IMR-90 (cell line): ENCODE measurements at regions not wholly inside any gene's neighbourhood (a gene's known extent, or its start where the extent isn't known, plus 50 kb on each side); places are given as distances from the start of the nearest gene placed in this dataset.

Experiments used
- ATAC-seq: fragments of 200-7000 bp; cut with Tn5 transposase; 2 replicates; pipeline ENCODE4 v1.9.1; 2020; ENCODE audit warnings: low read depth, mild to moderate bottlenecking, moderate library complexity
- BruUV-seq: library from RNA; stranded (reverse); fragments of 400-500 nt; replicated peaks from 2 replicates; lab custom pipeline; 2021; lab: Mats Ljungman, UMichigan
- CTCF ChIA-PET: fragments of 300-600 bp; formaldehyde crosslinking; extraction: SDS; loops from one replicate; lab custom pipeline; 2021; ENCODE audit warnings: antibody characterized with exemption; lab: Yijun Ruan, JAX
- POLR2A ChIA-PET: fragments of 300-600 bp; sonication (Branson Sonifier 250); formaldehyde crosslinking; loops from one replicate; lab custom pipeline; 2022; ENCODE audit warnings: antibody characterized with exemption; ENCODE audit not compliant: unreplicated experiment; lab: Charles Lee
- DNase-seq: peaks from one replicate; pipeline ENCODE4 v3.0.0; 2013
- H2AFZ ChIP-seq: replicated peaks from 2 replicates; pipeline ENCODE3; 2013; ENCODE audit warnings: low read length, mild to moderate bottlenecking; ENCODE audit not compliant: poor library complexity
- H2AK5ac ChIP-seq: 2 replicates; pipeline ENCODE4 v1.6.1; 2013; ENCODE audit warnings: low read depth, low read length, inconsistent platforms
- H2AK9ac ChIP-seq: replicated peaks from 2 replicates; pipeline ENCODE3; 2013; ENCODE audit warnings: mild to moderate bottlenecking, low read depth, low read length, moderate library complexity; ENCODE audit not compliant: poor library complexity
- H2BK120ac ChIP-seq: 2 replicates; pipeline ENCODE4 v1.6.1; 2013; ENCODE audit warnings: low read depth, low read length, inconsistent platforms
- H2BK15ac ChIP-seq: 3 replicates; pipeline ENCODE4 v1.6.1; 2013; ENCODE audit warnings: low read depth, low read length, inconsistent platforms
- H2BK20ac ChIP-seq: 2 replicates; pipeline ENCODE4 v1.6.1; 2013; ENCODE audit warnings: low read depth, mild to moderate bottlenecking, inconsistent platforms, low read length, moderate library complexity
- H2BK5ac ChIP-seq: 2 replicates; pipeline ENCODE4 v1.6.1; 2013; ENCODE audit warnings: mild to moderate bottlenecking, low read depth, low read length, inconsistent platforms; ENCODE audit not compliant: poor library complexity, severe bottlenecking
- H3K14ac ChIP-seq: replicated peaks from 2 replicates; pipeline ENCODE4 v1.6.1; 2013; ENCODE audit warnings: low read depth, low read length, inconsistent platforms
- H3K18ac ChIP-seq: 2 replicates; pipeline ENCODE4 v1.6.1; 2013; ENCODE audit warnings: low read depth, low read length, control low read depth
- H3K23ac ChIP-seq: 2 replicates; pipeline ENCODE4 v1.6.1; 2013; ENCODE audit warnings: low read depth, low read length, inconsistent platforms
- H3K27ac ChIP-seq: 2 replicates; pipeline ENCODE4 v1.5.1; 2013; ENCODE audit warnings: mild to moderate bottlenecking, control low read depth, low read length; ENCODE audit not compliant: insufficient read depth
- H3K27me3 ChIP-seq: 2 replicates; pipeline ENCODE4 v1.6.1; 2013; ENCODE audit warnings: low read length; ENCODE audit not compliant: control insufficient read depth, insufficient read depth
- H3K36me3 ChIP-seq: 2 replicates; pipeline ENCODE4 v1.6.1; 2013; ENCODE audit warnings: low read length, mixed read lengths; ENCODE audit not compliant: control insufficient read depth, insufficient read depth
- H3K4ac ChIP-seq: 2 replicates; pipeline ENCODE4 v1.6.1; 2013; ENCODE audit warnings: low read depth, low read length, inconsistent platforms
- H3K4me1 ChIP-seq: 2 replicates; pipeline ENCODE4 v1.6.1; 2013; ENCODE audit warnings: low read length, mixed read lengths; ENCODE audit not compliant: control insufficient read depth, insufficient read depth
- H3K4me2 ChIP-seq: 2 replicates; pipeline ENCODE4 v1.6.1; 2013; ENCODE audit warnings: low read depth, mild to moderate bottlenecking, control low read depth, low read length, moderate library complexity
- H3K4me3 ChIP-seq: 2 replicates; pipeline ENCODE4 v1.5.1; 2013; ENCODE audit warnings: low read depth, mild to moderate bottlenecking, control low read depth, low read length, moderate library complexity; ENCODE audit not compliant: insufficient read depth
- H3K56ac ChIP-seq: 2 replicates; pipeline ENCODE4 v1.6.1; 2013; ENCODE audit warnings: low read length, inconsistent platforms; ENCODE audit not compliant: insufficient read depth; ENCODE audit errors: extremely low read depth
- H3K79me1 ChIP-seq, 2 experiments: 2 replicates each; pipeline ENCODE4 v1.6.1; 2013; ENCODE audit warnings: low read length in 2 of 2, inconsistent platforms in 1 of 2, low read depth in 1 of 2
- H3K9ac ChIP-seq: 2 replicates; pipeline ENCODE4 v1.6.1; 2013; ENCODE audit warnings: low read depth, low read length, control low read depth
- H3K9me1 ChIP-seq: 2 replicates; pipeline ENCODE4 v1.6.1; 2013; ENCODE audit warnings: low read length, inconsistent platforms; ENCODE audit not compliant: insufficient read depth
- H3K9me3 ChIP-seq: 2 replicates; pipeline ENCODE4 v1.6.1; 2013; ENCODE audit warnings: low read length; ENCODE audit not compliant: control insufficient read depth, insufficient read depth
- H4K20me1 ChIP-seq: 2 replicates; pipeline ENCODE4 v1.6.1; 2013; ENCODE audit warnings: low read length, inconsistent platforms; ENCODE audit not compliant: insufficient read depth
- H4K5ac ChIP-seq: 2 replicates; pipeline ENCODE4 v1.6.1; 2013; ENCODE audit warnings: mild to moderate bottlenecking, low read depth, low read length, control low read depth
- H4K8ac ChIP-seq, 2 experiments: 2 replicates each; pipeline ENCODE4 v1.6.1; 2013; ENCODE audit warnings: low read depth in 2 of 2, low read length in 2 of 2, control low read depth in 1 of 2, inconsistent platforms in 1 of 2
- H4K91ac ChIP-seq: 2 replicates; pipeline ENCODE4 v1.6.1; 2013; ENCODE audit warnings: low read depth, low read length, inconsistent platforms; ENCODE audit not compliant: insufficient read depth
- BHLHE40 ChIP-seq: fragments of 150-350 bp; IDR thresholded peaks from 2 replicates; pipeline ENCODE4 v1.6.1; 2016; ENCODE audit warnings: mild to moderate bottlenecking, low read depth, low read length
- CEBPB ChIP-seq: IDR thresholded peaks from 2 replicates; pipeline ENCODE4 v1.6.1; 2012; ENCODE audit warnings: low read depth, low read length, improper control_type of control experiment
- CHD1 ChIP-seq: IDR thresholded peaks from 2 replicates; pipeline ENCODE4 v1.6.1; 2012; ENCODE audit warnings: low read depth, low read length, improper control_type of control experiment
- ELK1 ChIP-seq: fragments of 150-350 bp; IDR thresholded peaks from 2 replicates; pipeline ENCODE4 v1.6.1; 2016; ENCODE audit warnings: low read depth, mild to moderate bottlenecking, low read length, moderate library complexity, borderline replicate concordance
- FOS ChIP-seq: fragments of 150-350 bp; IDR thresholded peaks from 2 replicates; pipeline ENCODE4 v1.6.1; 2016; ENCODE audit warnings: low read depth, low read length
- MAFK ChIP-seq: IDR thresholded peaks from 2 replicates; pipeline ENCODE4 v1.6.1; 2012; ENCODE audit warnings: low read depth, low read length, improper control_type of control experiment
- NFE2L2 ChIP-seq: fragments of 150-350 bp; IDR thresholded peaks from 2 replicates; pipeline ENCODE4 v1.6.1; 2016; ENCODE audit warnings: low read depth, mild to moderate bottlenecking, low read length
- RAD21 ChIP-seq: IDR thresholded peaks from 2 replicates; pipeline ENCODE4 v1.6.1; 2012; ENCODE audit warnings: low read length, improper control_type of control experiment
- RCOR1 ChIP-seq: IDR thresholded peaks from 2 replicates; pipeline ENCODE4 v1.6.1; 2012; ENCODE audit warnings: mild to moderate bottlenecking, low read length, improper control_type of control experiment; ENCODE audit not compliant: insufficient replicate concordance
- RFX5 ChIP-seq: IDR thresholded peaks from 2 replicates; pipeline ENCODE4 v1.8.0; 2012; ENCODE audit warnings: low read depth, mild to moderate bottlenecking, low read length, moderate library complexity
- SMC3 ChIP-seq: fragments of 150-350 bp; IDR thresholded peaks from 2 replicates; pipeline ENCODE4 v1.6.1; 2016; ENCODE audit warnings: low read depth, mild to moderate bottlenecking, antibody characterized with exemption, low read length, moderate library complexity
- USF2 ChIP-seq: fragments of 150-350 bp; IDR thresholded peaks from 2 replicates; pipeline ENCODE4 v1.6.1; 2017; ENCODE audit warnings: mild to moderate bottlenecking, antibody characterized with exemption, low read length, low read depth
- WGBS, 2 experiments: methylation state at CpG; one replicate each; pipeline versions ENCODE4 v1.1.5 to v1.1.7; 2013; ENCODE audit warnings: missing lambda C conversion rate in 2 of 2; ENCODE audit not compliant: insufficient read length in 1 of 2; ENCODE audit errors: extremely low coverage in 2 of 2; 5-methylcytosine and 5-hydroxymethylcytosine counted together
- dilution Hi-C: fragments of 300-500 bp; cut with HindIII; formaldehyde crosslinking; loops from one replicate; pipeline ENCODE4 v1.14.3; 2018; ENCODE audit warnings: low sequenced_read_pairs; ENCODE audit not compliant: unreplicated experiment
- in situ Hi-C: fragments of 300-500 bp; cut with MboI; formaldehyde crosslinking; loops from 3 replicates; pipeline ENCODE4 v1.14.3; 2019; ENCODE audit warnings: low sequenced_read_pairs, inconsistent platforms, mixed read lengths
- intact Hi-C: fragments of 100-400 bp; cut with micrococcal nuclease; formaldehyde crosslinking; loops from 2 replicates; pipeline ENCODE4 v1.10.0; 2022
- TF ChIP-seq, protein P1 (sequence below): conservative IDR thresholded peaks from 2 replicates; pipeline ENCODE4 v1.5.1; 2012; ENCODE audit warnings: mild to moderate bottlenecking, low read depth, low read length, improper control_type of control experiment

GRCh38 chr2:100647709-100648108, 84.9 kb downstream of the PDCL3 start:
- Histone ChIP-seq H4K5ac (no peak overlapping the region), H3K18ac (no peak overlapping the region), H3K4me1 (no peaks in the 10 kb centered on the region), H3K4me3 (no peak overlapping the region), H2AK5ac (no peak overlapping the region), H4K91ac (no peak overlapping the region), H2BK5ac (no peak overlapping the region), H4K20me1 (no peaks in the 10 kb centered on the region), H3K27ac (no peak overlapping the region), H3K4ac (no peak overlapping the region), H3K23ac (no peak overlapping the region; the same call in 1 of the 2 replicates), H2AK9ac (no peak overlapping the region), H3K9me1 (no peaks in the 10 kb centered on the region), H3K36me3 (no peaks in the 10 kb centered on the region), H3K9me3 (peaks cover 4% of the 10 kb centered on the region; the same call in 1 of the 2 replicates), H2BK20ac (no peak overlapping the region), H4K8ac (no peak overlapping the region), H3K9ac (no peak overlapping the region), H2BK120ac (no peak overlapping the region), H3K14ac (no peak overlapping the region), H3K4me2 (no peak overlapping the region), H3K56ac (no peak overlapping the region), H2BK15ac (no peak overlapping the region), H3K79me1 (no peaks in the 10 kb centered on the region), H2AFZ (no peak overlapping the region), H3K27me3 (peaks cover 14% of the 10 kb centered on the region)
- ChIA-PET POLR2A (no interaction called here), CTCF (no interaction called here)
- DNase-seq (no peak), ATAC-seq (no peak)
- BruUV-seq = no TSS peak
- dilution Hi-C loops (no loop called here), in situ Hi-C loops (no loop called here), intact Hi-C loops (no loop called here)
- no CpG with 5 or more reads among the region's 1 CpG for WGBS, 2 experiments
- TF ChIP-seq CEBPB = no peak
- no peak for TF ChIP-seq NFE2L2
- no peak for TF ChIP-seq MAFK
- TF ChIP-seq RFX5 = no peak
- TF ChIP-seq RAD21 = no peak
- no peak for TF ChIP-seq ELK1
- no peak for TF ChIP-seq USF2
- TF ChIP-seq, protein P1, sequence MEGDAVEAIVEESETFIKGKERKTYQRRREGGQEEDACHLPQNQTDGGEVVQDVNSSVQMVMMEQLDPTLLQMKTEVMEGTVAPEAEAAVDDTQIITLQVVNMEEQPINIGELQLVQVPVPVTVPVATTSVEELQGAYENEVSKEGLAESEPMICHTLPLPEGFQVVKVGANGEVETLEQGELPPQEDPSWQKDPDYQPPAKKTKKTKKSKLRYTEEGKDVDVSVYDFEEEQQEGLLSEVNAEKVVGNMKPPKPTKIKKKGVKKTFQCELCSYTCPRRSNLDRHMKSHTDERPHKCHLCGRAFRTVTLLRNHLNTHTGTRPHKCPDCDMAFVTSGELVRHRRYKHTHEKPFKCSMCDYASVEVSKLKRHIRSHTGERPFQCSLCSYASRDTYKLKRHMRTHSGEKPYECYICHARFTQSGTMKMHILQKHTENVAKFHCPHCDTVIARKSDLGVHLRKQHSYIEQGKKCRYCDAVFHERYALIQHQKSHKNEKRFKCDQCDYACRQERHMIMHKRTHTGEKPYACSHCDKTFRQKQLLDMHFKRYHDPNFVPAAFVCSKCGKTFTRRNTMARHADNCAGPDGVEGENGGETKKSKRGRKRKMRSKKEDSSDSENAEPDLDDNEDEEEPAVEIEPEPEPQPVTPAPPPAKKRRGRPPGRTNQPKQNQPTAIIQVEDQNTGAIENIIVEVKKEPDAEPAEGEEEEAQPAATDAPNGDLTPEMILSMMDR = no peak
- no peak for TF ChIP-seq FOS
- TF ChIP-seq SMC3 = no peak
- TF ChIP-seq CHD1 = no peak
- TF ChIP-seq RCOR1 = no peak
- TF ChIP-seq BHLHE40 = no peak
